Activated naive CD8-positive, alpha-beta T cell treated with anti-CD3 and anti-CD28 coated beads, Interleukin-2, amount 50 U/mL, for 24 hours (primary cell): ENCODE measurements at regions not wholly inside any gene's neighbourhood (a gene's known extent, or its start where the extent isn't known, plus 50 kb on each side); places are given as distances from the start of the nearest gene placed in this dataset.
"Not testable (repeated sequence)": the region's sequence is repeated elsewhere in the genome, so short reads cannot be mapped to it uniquely, and the experiment has no call there.

ENCODE experiments used
- ATAC-seq: fragments of 150-1000 bp; cut with Tn5 transposase; one replicate; pipeline ENCODE4 v1.10.0; 2021
- DNase-seq: peaks from one replicate; pipeline ENCODE4 v3.0.0; 2021
- H3K27ac Mint-ChIP-seq: one replicate; pipeline ENCODE4 v1.8.0; 2021; ENCODE audit warnings: mild to moderate bottlenecking, mixed read lengths
- H3K27me3 Mint-ChIP-seq: one replicate; pipeline ENCODE4 v1.8.0; 2021; ENCODE audit warnings: mixed read lengths
- H3K36me3 Mint-ChIP-seq: one replicate; pipeline ENCODE4 v1.8.0; 2021; ENCODE audit warnings: low read depth, mixed read lengths
- H3K4me1 Mint-ChIP-seq: one replicate; pipeline ENCODE4 v1.8.0; 2021; ENCODE audit warnings: mixed read lengths
- H3K4me3 Mint-ChIP-seq: one replicate; pipeline ENCODE4 v1.8.0; 2021; ENCODE audit warnings: mild to moderate bottlenecking, moderate library complexity, mixed read lengths
- H3K9me3 Mint-ChIP-seq: one replicate; pipeline ENCODE4 v1.8.0; 2021; ENCODE audit warnings: mixed read lengths

DNA sequence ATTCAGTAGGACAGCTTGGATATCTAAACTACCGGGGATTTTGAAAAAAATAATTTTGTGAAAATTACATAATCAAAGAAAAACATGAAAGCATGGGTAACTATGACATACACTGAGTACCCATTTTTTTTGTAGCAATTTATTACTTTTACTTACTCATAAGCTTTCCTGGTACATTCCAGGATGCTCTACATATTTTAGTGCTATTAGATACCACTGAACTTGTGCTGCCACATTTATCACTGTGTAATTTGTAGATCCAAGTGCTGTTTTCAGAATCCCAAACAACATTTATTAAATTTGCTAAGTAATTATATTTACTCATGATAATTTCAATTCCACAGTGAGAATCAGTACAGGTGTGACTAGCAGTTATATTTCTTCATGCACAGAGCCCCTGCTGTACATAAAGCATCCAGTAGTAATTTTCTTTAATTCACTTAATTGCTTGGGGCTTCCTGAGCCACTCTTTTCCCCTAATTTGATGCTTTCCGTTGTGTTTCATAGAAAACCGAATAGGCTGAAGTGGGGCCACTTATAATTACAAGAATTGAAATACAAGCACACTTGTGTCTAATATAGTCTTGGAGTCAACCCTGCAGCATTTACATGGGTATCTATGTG is 2254.4 kb downstream of the ARAP2 start:
- Mint-ChIP-seq H3K36me3 (no peaks in the 10 kb centered on the region), H3K9me3 (peaks cover 6% of the 10 kb centered on the region)

DNA sequence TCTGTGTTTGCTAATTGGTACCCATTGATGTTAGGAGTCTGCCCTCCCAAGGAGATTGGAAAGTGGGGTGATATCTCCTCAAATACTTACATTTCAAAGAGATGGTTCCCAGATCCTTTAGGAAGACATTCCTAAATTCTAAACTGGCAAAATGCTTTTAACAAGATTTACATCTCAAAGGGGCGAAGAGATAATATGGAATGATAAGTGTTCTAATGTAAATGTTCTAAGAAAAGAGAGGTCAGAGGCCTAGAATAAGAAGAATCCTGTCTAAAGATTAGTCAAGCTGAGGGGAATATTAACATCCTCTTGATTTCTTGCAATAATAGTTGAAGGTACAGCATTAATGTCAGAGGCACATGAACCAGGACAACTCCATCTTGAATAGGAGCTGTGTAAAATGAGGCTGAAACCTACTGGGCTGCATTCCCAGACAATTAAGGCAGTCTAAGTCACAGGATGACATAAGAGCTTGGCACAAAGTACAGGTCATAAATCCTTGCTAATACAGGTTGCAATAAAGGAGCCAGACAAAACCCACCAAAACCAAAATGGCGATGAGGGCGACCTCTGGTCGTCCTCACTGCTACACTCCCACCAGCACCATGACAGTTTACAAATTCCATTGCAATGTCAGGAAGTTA is 2248.1 kb downstream of the ARAP2 start:
- no peaks in the 10 kb centered on the region for H3K36me3 Mint-ChIP-seq
- DNase-seq (no peak), ATAC-seq (no peak)
- H3K27ac Mint-ChIP-seq, result no peak overlapping the region
- H3K4me1 Mint-ChIP-seq, result no peaks in the 10 kb centered on the region
- no peaks in the 10 kb centered on the region for H3K27me3 Mint-ChIP-seq
- no peak overlapping the region for H3K4me3 Mint-ChIP-seq
- peaks cover 12% of the 10 kb centered on the region for H3K9me3 Mint-ChIP-seq

More for the DNA sequence above, 2254.4 kb downstream of the ARAP2 start:
- no peaks in the 10 kb centered on the region for H3K4me1 Mint-ChIP-seq
- ATAC-seq (no peak), DNase-seq (no peak)
- no peak overlapping the region for H3K4me3 Mint-ChIP-seq
- H3K27ac Mint-ChIP-seq, result no peak overlapping the region
- no peaks in the 10 kb centered on the region for H3K27me3 Mint-ChIP-seq

DNA sequence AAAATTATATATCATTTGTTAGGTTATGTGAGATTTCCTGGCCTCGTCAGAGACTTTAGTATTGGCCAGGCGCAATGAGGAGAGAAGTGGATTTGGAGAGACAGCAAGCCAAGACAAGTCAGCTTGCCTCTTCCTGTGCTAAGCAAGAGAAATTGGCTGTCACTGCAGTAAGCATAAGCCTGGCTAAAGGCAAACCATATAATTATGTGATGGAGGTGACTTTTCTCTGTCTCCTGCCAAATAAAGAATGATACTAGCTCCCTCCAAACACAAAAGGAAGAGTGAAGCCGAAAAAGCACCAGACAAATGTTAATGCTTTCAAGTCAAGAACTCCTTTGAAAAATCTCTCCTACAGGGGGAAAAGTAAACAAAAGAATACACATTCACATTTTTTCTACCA is 2246.0 kb downstream of the ARAP2 start:
- Mint-ChIP-seq H3K27me3 (no peaks in the 10 kb centered on the region), H3K9me3 (peaks cover 10% of the 10 kb centered on the region), H3K27ac (no peak overlapping the region), H3K36me3 (no peaks in the 10 kb centered on the region), H3K4me3 (no peak overlapping the region), H3K4me1 (no peaks in the 10 kb centered on the region)
- DNase-seq (no peak), ATAC-seq (no peak)

DNA sequence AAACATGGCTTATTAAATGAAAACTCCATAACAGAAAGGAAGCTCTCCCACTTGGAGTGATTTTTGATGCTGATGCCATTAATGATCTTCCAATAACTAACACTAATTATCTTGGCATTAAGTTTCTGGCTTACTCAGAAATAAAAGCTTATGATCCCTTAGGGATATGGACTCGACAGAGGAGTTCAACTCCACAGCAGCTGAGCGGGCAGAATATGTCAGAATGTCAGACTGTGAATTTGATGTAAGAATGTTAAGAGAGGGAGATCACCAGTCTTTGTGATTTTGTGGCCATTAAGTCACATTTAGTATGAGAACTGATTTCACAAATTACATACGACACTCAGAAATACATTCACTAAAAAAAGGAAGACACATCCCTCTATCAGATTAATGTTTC is 2244.0 kb downstream of the ARAP2 start:
- peaks cover 7% of the 10 kb centered on the region for H3K9me3 Mint-ChIP-seq
- no peak overlapping the region for H3K4me3 Mint-ChIP-seq
- H3K27me3 Mint-ChIP-seq, result no peaks in the 10 kb centered on the region
- no peaks in the 10 kb centered on the region for H3K36me3 Mint-ChIP-seq
- no peaks in the 10 kb centered on the region for H3K4me1 Mint-ChIP-seq
- ATAC-seq (no peak), DNase-seq (no peak)
- no peak overlapping the region for H3K27ac Mint-ChIP-seq

DNA sequence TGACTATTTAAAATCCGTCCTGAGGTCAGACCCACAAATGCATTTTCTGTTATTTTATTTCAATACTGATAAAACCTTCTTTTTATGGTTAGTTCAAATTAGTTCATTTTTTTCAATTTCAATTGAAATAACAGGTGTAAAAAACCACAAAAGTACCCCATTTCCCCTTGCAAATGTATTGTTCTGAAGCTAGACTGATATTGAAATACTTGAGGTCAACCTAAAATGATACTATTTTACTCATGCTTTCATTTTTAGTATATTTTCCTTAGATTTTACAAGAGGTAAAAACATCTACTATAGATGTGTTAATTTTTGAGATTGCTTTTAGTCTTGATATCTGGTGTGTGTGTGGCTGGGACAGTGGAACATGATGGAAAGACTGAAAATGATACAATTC is 2237.8 kb downstream of the ARAP2 start:
- not testable (repeated sequence) for ATAC-seq, H3K9me3 Mint-ChIP-seq, H3K27ac Mint-ChIP-seq, DNase-seq, H3K36me3 Mint-ChIP-seq, H3K27me3 Mint-ChIP-seq, H3K4me3 Mint-ChIP-seq, H3K4me1 Mint-ChIP-seq

DNA sequence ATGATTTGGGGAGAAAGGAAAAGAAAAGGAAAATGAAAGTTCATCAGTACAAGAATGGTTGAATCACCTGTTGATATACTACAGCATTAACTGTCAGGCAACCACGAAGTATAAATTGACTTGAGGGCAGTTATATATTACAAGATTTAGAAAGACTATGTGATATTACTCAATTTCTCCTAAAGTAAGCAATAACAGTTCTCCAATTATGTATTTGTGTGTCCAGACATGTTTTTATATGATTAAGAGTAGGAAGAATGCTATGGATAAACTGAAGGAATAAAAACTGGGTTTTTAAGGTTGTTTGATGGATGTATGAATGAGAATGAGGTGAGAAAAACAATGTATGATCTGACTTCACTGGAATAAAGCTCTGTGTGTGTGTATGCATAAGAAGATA is 2234.4 kb downstream of the ARAP2 start:
- no peaks in the 10 kb centered on the region for H3K36me3 Mint-ChIP-seq

DNA sequence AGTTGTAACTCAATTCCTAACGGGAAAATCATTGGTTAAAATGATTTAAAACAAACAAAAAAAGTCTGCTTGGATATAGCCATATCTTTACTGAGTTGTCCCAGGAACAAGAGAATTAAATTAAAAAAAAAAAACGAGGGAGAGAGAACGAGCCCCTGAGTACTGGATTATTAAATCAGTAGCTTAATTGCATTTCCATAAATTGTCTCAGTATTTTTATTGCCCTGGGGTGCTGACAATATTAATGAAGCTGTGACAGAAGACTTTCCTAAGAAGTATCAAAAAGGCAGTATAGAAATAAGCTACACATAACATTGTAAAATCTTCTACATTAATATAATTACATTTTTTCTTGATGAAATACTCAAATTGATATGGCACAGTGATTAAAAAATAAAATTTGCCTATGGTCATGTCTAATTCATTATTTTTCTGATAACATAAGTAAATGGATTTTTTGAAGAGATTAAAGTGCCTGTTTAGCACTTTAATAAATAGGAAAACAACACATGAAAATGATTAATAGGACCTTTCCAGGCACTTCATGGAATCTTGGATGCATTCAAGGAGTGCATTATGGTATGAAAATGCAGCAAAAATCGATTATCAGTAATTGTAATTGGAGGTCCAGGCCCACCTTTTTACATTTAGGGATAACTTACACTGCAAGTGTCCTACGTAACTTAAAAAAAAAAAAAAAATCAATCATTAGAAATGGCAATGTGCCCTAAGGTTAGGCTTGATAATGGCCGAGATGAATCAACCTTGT is 2233.4 kb downstream of the ARAP2 start:
- Mint-ChIP-seq H3K4me3 (no peak overlapping the region), H3K27ac (no peak overlapping the region), H3K36me3 (no peaks in the 10 kb centered on the region), H3K4me1 (no peaks in the 10 kb centered on the region), H3K9me3 (peaks cover 3% of the 10 kb centered on the region), H3K27me3 (no peaks in the 10 kb centered on the region)
- DNase-seq, result no peak
- no peak for ATAC-seq

More for the DNA sequence above, 2234.4 kb downstream of the ARAP2 start:
- ATAC-seq (no peak), DNase-seq (no peak)
- H3K27ac Mint-ChIP-seq, result no peak overlapping the region
- H3K9me3 Mint-ChIP-seq, result peaks cover 3% of the 10 kb centered on the region
- H3K27me3 Mint-ChIP-seq, result no peaks in the 10 kb centered on the region
- H3K4me1 Mint-ChIP-seq, result no peaks in the 10 kb centered on the region
- H3K4me3 Mint-ChIP-seq, result no peak overlapping the region

DNA sequence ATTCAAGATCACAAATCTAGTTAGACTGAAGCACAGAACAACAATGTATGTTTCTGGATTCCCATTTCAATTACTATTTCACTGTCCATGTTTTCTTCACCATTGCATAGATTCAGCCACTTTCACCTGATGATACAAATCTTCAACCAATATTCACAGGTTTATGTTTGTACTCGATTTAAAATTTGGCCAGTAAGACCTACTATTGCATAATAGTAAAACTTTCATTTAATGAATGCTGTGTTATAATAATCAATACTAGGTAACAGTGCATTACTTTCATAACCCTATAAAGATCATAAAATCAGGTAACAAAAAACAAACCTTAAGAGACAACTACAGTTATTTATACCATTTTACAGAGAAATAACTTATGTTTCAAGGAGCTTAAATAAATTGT is 2209.1 kb downstream of the ARAP2 start:
- H3K4me1 Mint-ChIP-seq, result no peaks in the 10 kb centered on the region
- H3K9me3 Mint-ChIP-seq, result peaks cover 8% of the 10 kb centered on the region
- H3K27me3 Mint-ChIP-seq, result no peaks in the 10 kb centered on the region
- no peak overlapping the region for H3K4me3 Mint-ChIP-seq
- H3K36me3 Mint-ChIP-seq, result no peaks in the 10 kb centered on the region
- ATAC-seq (no peak), DNase-seq (no peak)
- no peak overlapping the region for H3K27ac Mint-ChIP-seq

DNA sequence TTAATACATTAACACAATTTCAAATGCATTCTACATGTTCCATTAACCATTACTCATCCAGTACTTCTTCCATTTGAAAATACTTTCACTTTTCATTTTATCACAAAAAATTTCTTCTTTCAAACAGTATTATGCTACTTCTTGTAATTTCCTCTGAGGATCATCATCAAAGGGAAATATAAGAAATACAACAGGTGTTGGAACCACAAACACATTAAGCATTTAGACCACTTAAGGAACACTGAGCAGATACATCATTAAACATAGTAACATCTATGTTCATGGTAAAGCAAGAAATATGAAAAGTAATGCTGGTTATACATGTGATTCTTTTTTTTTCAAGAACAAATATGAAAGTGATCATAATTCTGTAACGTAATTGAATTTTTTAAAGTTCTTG is 2207.0 kb downstream of the ARAP2 start:
- H3K4me3 Mint-ChIP-seq, result no peak overlapping the region
- peaks cover 8% of the 10 kb centered on the region for H3K9me3 Mint-ChIP-seq
- H3K4me1 Mint-ChIP-seq, result no peaks in the 10 kb centered on the region
- DNase-seq, result no peak
- H3K27me3 Mint-ChIP-seq, result no peaks in the 10 kb centered on the region
- no peaks in the 10 kb centered on the region for H3K36me3 Mint-ChIP-seq
- ATAC-seq, result no peak
- H3K27ac Mint-ChIP-seq, result no peak overlapping the region

DNA sequence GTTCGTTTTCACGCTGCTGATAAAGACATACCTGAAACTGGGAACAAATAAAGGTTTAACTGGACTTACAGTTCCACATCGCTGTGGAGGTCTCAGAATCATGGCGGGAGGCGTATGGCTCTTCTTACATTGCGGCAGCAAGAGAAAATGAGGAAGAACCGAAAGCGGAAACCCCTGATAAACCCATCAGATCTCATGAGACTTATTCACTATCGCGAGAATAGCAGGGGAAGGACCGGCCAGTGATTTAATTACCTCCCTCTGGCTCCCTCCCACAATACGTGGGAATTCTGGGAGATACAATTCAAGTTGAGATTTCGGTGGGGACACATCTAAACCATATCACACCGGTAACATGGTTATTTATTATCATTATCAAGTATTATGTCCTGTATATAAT is 2204.5 kb downstream of the ARAP2 start:
- ATAC-seq, result no peak
- Mint-ChIP-seq H3K27me3 (no peaks in the 10 kb centered on the region), H3K4me1 (no peaks in the 10 kb centered on the region), H3K4me3 (no peak overlapping the region), H3K36me3 (no peaks in the 10 kb centered on the region), H3K9me3 (peaks cover 8% of the 10 kb centered on the region), H3K27ac (no peak overlapping the region)
- DNase-seq, result no peak

DNA sequence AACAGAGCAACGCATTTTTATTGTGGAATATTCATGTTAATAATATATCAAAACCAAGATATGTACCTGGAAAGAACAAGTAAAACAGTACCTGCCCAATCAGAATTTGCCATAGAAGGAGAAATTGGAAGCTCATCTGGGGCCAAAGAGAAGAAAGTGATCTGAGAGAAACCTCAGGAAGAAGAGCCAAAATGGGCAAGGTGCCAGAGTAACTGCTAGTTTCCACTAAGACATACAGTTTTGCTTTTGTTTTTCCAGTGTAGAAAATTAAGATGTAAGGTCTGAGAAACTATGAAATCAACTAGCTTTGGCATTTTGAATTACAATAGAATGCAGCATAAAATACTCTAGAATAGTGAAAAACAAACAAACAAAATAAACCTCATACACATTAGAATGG is 2201.2 kb downstream of the ARAP2 start:
- no peak overlapping the region for H3K27ac Mint-ChIP-seq
- no peak for DNase-seq
- H3K27me3 Mint-ChIP-seq, result no peaks in the 10 kb centered on the region
- no peaks in the 10 kb centered on the region for H3K4me1 Mint-ChIP-seq
- ATAC-seq, result no peak
- H3K4me3 Mint-ChIP-seq, result no peak overlapping the region
- peaks cover 11% of the 10 kb centered on the region for H3K9me3 Mint-ChIP-seq
- H3K36me3 Mint-ChIP-seq, result no peaks in the 10 kb centered on the region

DNA sequence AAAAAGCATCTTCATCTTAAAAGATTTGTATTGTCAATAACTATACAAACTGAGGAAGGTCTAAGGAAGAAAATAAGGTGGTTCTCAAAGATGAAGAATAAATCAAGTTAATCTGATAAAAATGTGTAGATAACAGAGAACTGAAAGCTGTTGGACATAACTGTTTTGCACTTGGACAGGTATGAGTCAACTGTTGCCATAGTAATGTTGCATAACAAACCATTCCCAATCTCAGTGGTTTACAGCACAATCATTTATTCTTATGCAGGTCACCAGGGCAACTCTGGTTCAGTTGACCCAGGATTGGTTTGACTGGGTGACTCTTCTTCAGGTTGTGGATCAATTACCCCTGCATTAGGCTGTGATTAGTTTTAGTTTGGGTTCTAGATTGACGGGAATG is 2197.7 kb downstream of the ARAP2 start:
- H3K4me3 Mint-ChIP-seq, result no peak overlapping the region
- DNase-seq, result no peak
- no peak for ATAC-seq

DNA sequence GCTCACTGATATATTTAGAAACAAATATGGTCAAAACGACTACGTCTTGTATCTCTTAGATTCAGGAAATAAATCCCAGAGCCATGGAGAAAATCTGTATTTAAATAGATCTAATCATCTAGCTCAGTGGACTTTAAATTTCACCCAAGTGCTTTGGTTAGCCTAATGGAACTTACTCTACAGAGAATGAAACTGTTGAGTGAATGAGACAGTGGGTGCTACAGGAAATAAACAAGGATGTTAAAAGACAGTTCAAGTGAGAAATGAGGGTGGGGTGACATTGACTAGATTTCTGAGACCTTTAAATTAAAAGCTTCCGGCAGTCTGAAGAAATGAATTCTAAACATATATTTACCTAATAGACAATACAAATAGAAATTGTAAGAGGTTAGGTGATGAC is 2197.0 kb downstream of the ARAP2 start:
- Mint-ChIP-seq H3K36me3 (no peaks in the 10 kb centered on the region), H3K27me3 (no peaks in the 10 kb centered on the region), H3K4me3 (no peak overlapping the region), H3K9me3 (peaks cover 10% of the 10 kb centered on the region), H3K4me1 (no peaks in the 10 kb centered on the region), H3K27ac (no peak overlapping the region)
- DNase-seq (no peak), ATAC-seq (no peak)

More for the DNA sequence above, 2197.7 kb downstream of the ARAP2 start:
- H3K9me3 Mint-ChIP-seq, result peaks cover 10% of the 10 kb centered on the region
- H3K4me1 Mint-ChIP-seq, result no peaks in the 10 kb centered on the region
- no peaks in the 10 kb centered on the region for H3K27me3 Mint-ChIP-seq
- no peak overlapping the region for H3K27ac Mint-ChIP-seq
- H3K36me3 Mint-ChIP-seq, result no peaks in the 10 kb centered on the region

DNA sequence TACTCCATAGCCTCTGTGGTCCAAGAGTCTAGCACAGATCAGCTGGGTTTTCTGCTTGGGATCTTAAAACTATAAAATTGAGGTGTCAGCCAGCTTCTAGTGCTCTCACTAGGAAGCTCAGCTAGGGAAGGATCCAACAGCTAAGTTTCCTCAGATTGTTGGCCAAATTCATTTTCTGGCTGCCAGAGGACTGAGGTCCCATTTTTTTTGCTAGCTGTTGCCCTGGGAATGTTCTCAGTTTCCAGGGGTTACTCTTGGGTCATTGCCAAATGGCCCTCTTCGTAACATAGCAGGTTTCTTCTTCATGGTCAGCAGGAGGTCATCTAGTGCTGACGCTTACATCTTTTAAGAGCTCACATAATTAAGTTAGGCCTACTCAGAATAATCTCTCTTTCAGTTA is 2178.2 kb downstream of the ARAP2 start:
- Mint-ChIP-seq H3K4me3 (no peak overlapping the region), H3K27ac (no peak overlapping the region), H3K9me3 (no peaks in the 10 kb centered on the region), H3K27me3 (no peaks in the 10 kb centered on the region), H3K4me1 (no peaks in the 10 kb centered on the region), H3K36me3 (no peaks in the 10 kb centered on the region)
- no peak for DNase-seq
- ATAC-seq, result no peak

DNA sequence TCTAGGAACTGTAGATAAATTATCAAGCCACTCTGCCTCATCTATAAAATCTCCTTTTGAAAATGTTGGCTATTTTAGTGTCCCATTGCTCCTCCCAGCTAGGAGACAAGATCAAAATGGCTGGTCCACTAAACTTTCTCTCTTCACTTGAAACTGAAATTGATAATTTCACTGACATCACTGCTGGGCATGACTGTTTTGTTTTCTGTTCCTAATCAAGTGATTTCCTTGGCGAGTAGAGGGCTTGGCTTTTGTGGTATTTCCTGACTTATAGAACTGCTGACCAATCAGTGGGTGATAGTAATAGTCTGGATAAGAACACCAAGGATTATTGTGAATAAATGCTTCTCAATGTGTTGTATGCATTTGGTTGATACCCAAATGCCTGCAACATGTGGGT is 2152.9 kb downstream of the ARAP2 start:
- Mint-ChIP-seq H3K27ac (no peak overlapping the region), H3K4me3 (no peak overlapping the region), H3K36me3 (no peaks in the 10 kb centered on the region), H3K4me1 (no peaks in the 10 kb centered on the region), H3K27me3 (no peaks in the 10 kb centered on the region), H3K9me3 (peaks cover 10% of the 10 kb centered on the region)
- ATAC-seq (no peak), DNase-seq (no peak)
